Effector memory CD8-positive, alpha-beta T cell (primary cell): ENCODE measurements at regions not wholly inside any gene's neighbourhood (a gene's known extent, or its start where the extent isn't known, plus 50 kb on each side); places are given as distances from the start of the nearest gene placed in this dataset.

Source experiments
- ATAC-seq: fragments of 150-1000 bp; cut with Tn5 transposase; replicated peaks from 2 replicates; pipeline ENCODE4 v1.10.0; 2021; ENCODE audit warnings: mild to moderate bottlenecking, moderate library complexity
- DNase-seq, 3 experiments: peaks; one replicate each; pipeline ENCODE4 v3.0.0; 2021
- H3K27ac Mint-ChIP-seq, 2 donors: one replicate each; pipeline ENCODE4 v1.8.0; 2022; ENCODE audit warnings: mild to moderate bottlenecking in 2 of 2, mixed read lengths in 2 of 2, moderate library complexity in 2 of 2
- H3K27me3 Mint-ChIP-seq, 2 donors: one replicate each; pipeline ENCODE4 v1.8.0; 2022; ENCODE audit warnings: mixed read lengths in 2 of 2
- H3K36me3 Mint-ChIP-seq: one replicate; pipeline ENCODE4 v1.8.0; 2022; ENCODE audit warnings: mild to moderate bottlenecking, moderate library complexity, mixed read lengths; ENCODE audit not compliant: insufficient read depth
- H3K4me1 Mint-ChIP-seq, 2 donors: one replicate each; pipeline ENCODE4 v1.8.0; 2022; ENCODE audit warnings: low read depth in 2 of 2, mixed read lengths in 2 of 2
- H3K4me3 Mint-ChIP-seq, 2 donors: one replicate each; pipeline ENCODE4 v1.8.0; 2022; ENCODE audit warnings: mild to moderate bottlenecking in 2 of 2, mixed read lengths in 2 of 2, moderate library complexity in 2 of 2
- H3K9me3 Mint-ChIP-seq, 2 donors: one replicate each; pipeline ENCODE4 v1.8.0; 2022; ENCODE audit warnings: mixed read lengths in 2 of 2

- Mint-ChIP-seq H3K27me3 (peaks cover 71 to 87% of the 10 kb centered on the region in 2 donors), H3K4me1 (no peaks in the 10 kb centered on the region), H3K9me3 (no peaks in the 10 kb centered on the region), H3K4me3 (no peak overlapping the region), H3K27ac (no peak overlapping the region), H3K36me3 (no peaks in the 10 kb centered on the region)
- DNase-seq (no peak), ATAC-seq (no peak)
These were observed 53.7 kb upstream of the PDYN start for GRCh38 chr20:2047456-2048092.

GRCh38 chr20:2045101-2045500 lies 51.2 kb upstream of the PDYN start:
- Mint-ChIP-seq H3K9me3 (no peaks in the 10 kb centered on the region), H3K27ac (no peak overlapping the region)

More at GRCh38 chr20:2045101-2045500, 51.2 kb upstream of the PDYN start:
- Mint-ChIP-seq H3K4me3 (no peak overlapping the region), H3K36me3 (no peaks in the 10 kb centered on the region), H3K4me1 (no peaks in the 10 kb centered on the region), H3K27me3 (peaks cover 65 to 80% of the 10 kb centered on the region in 2 donors)
- DNase-seq (no peak), ATAC-seq (no peak)
